Stomach (tissue), 4 donors: ENCODE measurements at regions not wholly inside any gene's neighbourhood (a gene's known extent, or its start where the extent isn't known, plus 50 kb on each side); places are given as distances from the start of the nearest gene placed in this dataset.

ENCODE experiments used
- CTCF ChIP-seq, 7 experiments: fragments of 450-650 bp in 4 of 7; fragments of 200-600 bp in 3 of 7; sonication (generic) in 3 of 7; IDR thresholded peaks; one replicate each; pipeline ENCODE4 v1.5.1; 2016 to 2019; ENCODE audit warnings: antibody characterized with exemption in 7 of 7, control low read depth in 2 of 7, mild to moderate bottlenecking in 1 of 7
- POLR2A ChIP-seq, 4 donors: fragments of 450-650 bp; IDR thresholded peaks; one replicate each; pipeline ENCODE4 v1.6.1; 2016; ENCODE audit warnings: antibody characterized with exemption in 4 of 4, control low read depth in 2 of 4, mild to moderate bottlenecking in 1 of 4, moderate library complexity in 1 of 4

DNA sequence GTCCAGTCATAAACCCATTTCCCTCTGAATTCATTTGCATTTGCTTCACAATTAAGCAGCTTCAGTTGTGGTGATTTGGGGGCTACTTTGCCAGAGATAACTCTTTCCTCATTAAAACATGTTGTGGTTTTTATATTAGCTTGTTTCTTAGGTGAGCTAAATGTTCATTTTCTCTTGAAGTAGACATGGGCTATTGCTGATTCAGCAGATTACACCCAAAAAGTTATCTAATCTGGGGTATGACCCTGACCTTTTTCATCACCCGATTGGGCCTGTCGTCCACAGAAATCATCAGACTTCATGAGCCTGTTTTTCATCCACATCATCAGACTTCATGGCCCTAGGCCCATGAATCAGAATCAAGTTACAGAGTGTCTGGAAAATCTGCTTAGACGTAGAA lies 97.5 kb upstream of the KLHL25 start:
- no peak for TF ChIP-seq CTCF (IDR thresholded peaks at IDR 0.05)
- TF ChIP-seq POLR2A (IDR thresholded peaks at IDR 0.05) = no peak
